ENCODE measurements at regions not wholly inside any gene's neighbourhood (a gene's known extent, or its start where the extent isn't known, plus 50 kb on each side); places are given as distances from the start of the nearest gene placed in this dataset.

- no peak overlapping the region for H3K4me3 Mint-ChIP-seq
- DNase-seq (no peak), ATAC-seq (no peak)
- H3K4me1 Mint-ChIP-seq = no peaks in the 10 kb centered on the region
- peaks cover 2% of the 10 kb centered on the region for H3K27me3 Mint-ChIP-seq
- H3K27ac Mint-ChIP-seq = no peak overlapping the region
- peaks cover 3% of the 10 kb centered on the region for H3K9me3 ChIP-seq (ENCODE audit: control insufficient read depth, low read length, poor library complexity, severe bottlenecking)
- H3K36me3 Mint-ChIP-seq (ENCODE audit: low read depth) = no peaks in the 10 kb centered on the region
Measured at GRCh38 chr12:41799671-41800070, 345.0 kb downstream of the GXYLT1 start.

- no peaks in the 10 kb centered on the region for H3K9me3 ChIP-seq (ENCODE audit: control insufficient read depth, low read length, poor library complexity, severe bottlenecking)
- Mint-ChIP-seq H3K27ac (no peak overlapping the region), H3K36me3 (ENCODE audit: low read depth) (no peaks in the 10 kb centered on the region), H3K4me1 (no peaks in the 10 kb centered on the region), H3K27me3 (peaks cover 5% of the 10 kb centered on the region), H3K4me3 (no peak overlapping the region)
- DNase-seq = no peak
- no peak for ATAC-seq
Measured at GRCh38 chr12:41795910-41796309, 348.8 kb downstream of the GXYLT1 start.

- ATAC-seq (no peak), DNase-seq (no peak)
- no peaks in the 10 kb centered on the region for H3K4me1 Mint-ChIP-seq
- peaks cover 5% of the 10 kb centered on the region for H3K27me3 Mint-ChIP-seq
- no peaks in the 10 kb centered on the region for H3K9me3 ChIP-seq (ENCODE audit: control insufficient read depth, low read length, poor library complexity, severe bottlenecking)
- H3K36me3 Mint-ChIP-seq (ENCODE audit: low read depth) = no peaks in the 10 kb centered on the region
- H3K27ac Mint-ChIP-seq = no peak overlapping the region
- no peak overlapping the region for H3K4me3 Mint-ChIP-seq
Measured at GRCh38 chr12:41795051-41795600, 349.5 kb downstream of the GXYLT1 start.

GRCh38 chr12:41794336-41794735, 350.3 kb downstream of the GXYLT1 start:
- no peak for ATAC-seq
- no peak overlapping the region for H3K27ac Mint-ChIP-seq
- H3K4me1 Mint-ChIP-seq = no peaks in the 10 kb centered on the region
- no peak for DNase-seq
- H3K36me3 Mint-ChIP-seq (ENCODE audit: low read depth) = no peaks in the 10 kb centered on the region
- no peak overlapping the region for H3K4me3 Mint-ChIP-seq
- H3K9me3 ChIP-seq (ENCODE audit: control insufficient read depth, low read length, poor library complexity, severe bottlenecking) = no peaks in the 10 kb centered on the region
- H3K27me3 Mint-ChIP-seq = peaks cover 5% of the 10 kb centered on the region

- Mint-ChIP-seq H3K4me3 (no peak overlapping the region), H3K36me3 (ENCODE audit: low read depth) (peaks cover 2% of the 10 kb centered on the region), H3K27me3 (peaks cover 10% of the 10 kb centered on the region), H3K4me1 (no peaks in the 10 kb centered on the region), H3K27ac (no peak overlapping the region)
- DNase-seq = no peak
- no peak for ATAC-seq
- H3K9me3 ChIP-seq (ENCODE audit: control insufficient read depth, low read length, poor library complexity, severe bottlenecking) = no peaks in the 10 kb centered on the region
Measured at GRCh38 chr12:41784957-41785356, 359.7 kb downstream of the GXYLT1 start.

- H3K27ac Mint-ChIP-seq = no peak overlapping the region
- no peaks in the 10 kb centered on the region for H3K9me3 ChIP-seq (ENCODE audit: control insufficient read depth, low read length, poor library complexity, severe bottlenecking)
- H3K4me3 Mint-ChIP-seq = no peak overlapping the region
- H3K27me3 Mint-ChIP-seq = peaks cover 9% of the 10 kb centered on the region
- no peak for ATAC-seq
- DNase-seq = no peak
- peaks cover 2% of the 10 kb centered on the region for H3K36me3 Mint-ChIP-seq (ENCODE audit: low read depth)
- H3K4me1 Mint-ChIP-seq = no peaks in the 10 kb centered on the region
Measured at GRCh38 chr12:41778934-41779333, 365.7 kb downstream of the GXYLT1 start.

- Mint-ChIP-seq H3K4me3 (no peak overlapping the region), H3K27ac (no peak overlapping the region), H3K4me1 (no peaks in the 10 kb centered on the region), H3K27me3 (peaks cover 10% of the 10 kb centered on the region), H3K36me3 (ENCODE audit: low read depth) (peaks cover 2% of the 10 kb centered on the region)
- H3K9me3 ChIP-seq (ENCODE audit: control insufficient read depth, low read length, poor library complexity, severe bottlenecking) = no peaks in the 10 kb centered on the region
- DNase-seq (no peak), ATAC-seq (no peak)
Measured at GRCh38 chr12:41777064-41777790, 367.4 kb downstream of the GXYLT1 start.

GRCh38 chr12:41772478-41772877, 372.2 kb downstream of the GXYLT1 start:
- no peak overlapping the region for H3K27ac Mint-ChIP-seq
- no peak for ATAC-seq
- no peaks in the 10 kb centered on the region for H3K36me3 Mint-ChIP-seq (ENCODE audit: low read depth)

GRCh38 chr12:41769810-41770209, 374.9 kb downstream of the GXYLT1 start:
- H3K4me1 Mint-ChIP-seq = no peaks in the 10 kb centered on the region
- peaks cover 5% of the 10 kb centered on the region for H3K27me3 Mint-ChIP-seq
- no peak for ATAC-seq
- H3K27ac Mint-ChIP-seq = no peak overlapping the region
- no peaks in the 10 kb centered on the region for H3K36me3 Mint-ChIP-seq (ENCODE audit: low read depth)
- H3K9me3 ChIP-seq (ENCODE audit: control insufficient read depth, low read length, poor library complexity, severe bottlenecking) = no peaks in the 10 kb centered on the region
- no peak for DNase-seq
- H3K4me3 Mint-ChIP-seq = no peak overlapping the region

More at GRCh38 chr12:41772478-41772877, 372.2 kb downstream of the GXYLT1 start:
- no peak overlapping the region for H3K4me3 Mint-ChIP-seq
- no peaks in the 10 kb centered on the region for H3K9me3 ChIP-seq (ENCODE audit: control insufficient read depth, low read length, poor library complexity, severe bottlenecking)
- no peaks in the 10 kb centered on the region for H3K4me1 Mint-ChIP-seq
- no peak for DNase-seq
- peaks cover 5% of the 10 kb centered on the region for H3K27me3 Mint-ChIP-seq

GRCh38 chr12:41768456-41768855, 376.2 kb downstream of the GXYLT1 start:
- no peaks in the 10 kb centered on the region for H3K27me3 Mint-ChIP-seq
- H3K27ac Mint-ChIP-seq = no peak overlapping the region
- no peaks in the 10 kb centered on the region for H3K4me1 Mint-ChIP-seq
- H3K4me3 Mint-ChIP-seq = no peak overlapping the region
- no peaks in the 10 kb centered on the region for H3K36me3 Mint-ChIP-seq (ENCODE audit: low read depth)
- H3K9me3 ChIP-seq (ENCODE audit: control insufficient read depth, low read length, poor library complexity, severe bottlenecking) = no peaks in the 10 kb centered on the region
- DNase-seq (no peak), ATAC-seq (no peak)

- ATAC-seq (no peak), DNase-seq (no peak)
- H3K9me3 ChIP-seq (ENCODE audit: control insufficient read depth, low read length, poor library complexity, severe bottlenecking) = no peaks in the 10 kb centered on the region
- Mint-ChIP-seq H3K36me3 (ENCODE audit: low read depth) (no peaks in the 10 kb centered on the region), H3K27me3 (no peaks in the 10 kb centered on the region), H3K27ac (no peak overlapping the region), H3K4me1 (no peaks in the 10 kb centered on the region), H3K4me3 (no peak overlapping the region)
Measured at GRCh38 chr12:41762691-41763090, 382.0 kb downstream of the GXYLT1 start.

- no peaks in the 10 kb centered on the region for H3K4me1 Mint-ChIP-seq
- H3K4me3 Mint-ChIP-seq = no peak overlapping the region
Measured at GRCh38 chr12:41745593-41745992, 399.1 kb downstream of the GXYLT1 start.

GRCh38 chr12:41743835-41744234, 400.8 kb downstream of the GXYLT1 start:
- ATAC-seq (no peak), DNase-seq (no peak)
- no peaks in the 10 kb centered on the region for H3K36me3 Mint-ChIP-seq (ENCODE audit: low read depth)
- no peak overlapping the region for H3K27ac Mint-ChIP-seq
- H3K27me3 Mint-ChIP-seq = no peaks in the 10 kb centered on the region
- no peaks in the 10 kb centered on the region for H3K4me1 Mint-ChIP-seq
- no peak overlapping the region for H3K4me3 Mint-ChIP-seq
- H3K9me3 ChIP-seq (ENCODE audit: control insufficient read depth, low read length, poor library complexity, severe bottlenecking) = no peaks in the 10 kb centered on the region

More at GRCh38 chr12:41745593-41745992, 399.1 kb downstream of the GXYLT1 start:
- ATAC-seq = no peak
- H3K36me3 Mint-ChIP-seq (ENCODE audit: low read depth) = no peaks in the 10 kb centered on the region
- no peak overlapping the region for H3K27ac Mint-ChIP-seq
- H3K9me3 ChIP-seq (ENCODE audit: control insufficient read depth, low read length, poor library complexity, severe bottlenecking) = no peaks in the 10 kb centered on the region
- H3K27me3 Mint-ChIP-seq = no peaks in the 10 kb centered on the region
- DNase-seq = no peak

- H3K9me3 ChIP-seq (ENCODE audit: control insufficient read depth, low read length, poor library complexity, severe bottlenecking) = no peaks in the 10 kb centered on the region
- no peaks in the 10 kb centered on the region for H3K4me1 Mint-ChIP-seq
- H3K27ac Mint-ChIP-seq = no peak overlapping the region
- no peaks in the 10 kb centered on the region for H3K27me3 Mint-ChIP-seq
- ATAC-seq (no peak), DNase-seq (no peak)
- H3K36me3 Mint-ChIP-seq (ENCODE audit: low read depth) = no peaks in the 10 kb centered on the region
- no peak overlapping the region for H3K4me3 Mint-ChIP-seq
Measured at GRCh38 chr12:41739066-41739465, 405.6 kb downstream of the GXYLT1 start.
